Dermis microvascular lymphatic vessel endothelial cell (primary cell): ENCODE measurements at regions not wholly inside any gene's neighbourhood (a gene's known extent, or its start where the extent isn't known, plus 50 kb on each side); places are given as distances from the start of the nearest gene placed in this dataset.

ENCODE experiments used
- DNase-seq, 2 donors: peaks; one replicate each; pipeline versions ENCODE4 v3.0.0 to v3.0.0-alpha.2; 2010; ENCODE audit warnings: low read depth in 2 of 2

- no peak for DNase-seq
Measured at GRCh38 chr13:40275155-40275554, 391.3 kb downstream of the FOXO1 start.

GRCh38 chr13:40275636-40276035 lies 390.8 kb downstream of the FOXO1 start:
- no peak for DNase-seq

GRCh38 chr13:40283666-40284065 lies 382.8 kb downstream of the FOXO1 start:
- no peak for DNase-seq

GRCh38 chr13:40285634-40286033 lies 380.8 kb downstream of the FOXO1 start:
- no peak for DNase-seq

GRCh38 chr13:40287428-40287827 lies 379.0 kb downstream of the FOXO1 start:
- no peak for DNase-seq

GRCh38 chr13:40288259-40288658 lies 378.2 kb downstream of the FOXO1 start:
- DNase-seq = no peak

GRCh38 chr13:40290758-40291157 lies 375.7 kb downstream of the FOXO1 start:
- DNase-seq = no peak

- DNase-seq = no peak
Measured at GRCh38 chr13:40292108-40292507, 374.3 kb downstream of the FOXO1 start.

GRCh38 chr13:40292536-40292935 lies 373.9 kb downstream of the FOXO1 start:
- no peak for DNase-seq

- no peak for DNase-seq
Measured at GRCh38 chr13:40302351-40302750, 364.1 kb downstream of the FOXO1 start.

- DNase-seq = no peak
Measured at GRCh38 chr13:40304391-40304790, 362.1 kb downstream of the FOXO1 start.

- DNase-seq = no peak
Measured at GRCh38 chr13:40306817-40307216, 359.6 kb downstream of the FOXO1 start.

GRCh38 chr13:40309881-40310280 lies 356.6 kb downstream of the FOXO1 start:
- DNase-seq = no peak

- DNase-seq = no peak
Measured at GRCh38 chr13:40311356-40312101, 354.9 kb downstream of the FOXO1 start.

GRCh38 chr13:40313269-40314200 lies 352.9 kb downstream of the FOXO1 start:
- peak; percentile 96 to 99 for DNase-seq

- DNase-seq = peak; percentile 82 to 90
Measured at GRCh38 chr13:40315416-40316064, 350.9 kb downstream of the FOXO1 start.

GRCh38 chr13:40316301-40316700 lies 350.1 kb downstream of the FOXO1 start:
- DNase-seq = no peak

GRCh38 chr13:40317980-40318327 lies 348.5 kb downstream of the FOXO1 start:
- DNase-seq = no peak

- DNase-seq = peak in 1 of 2 donors; percentile 54
Measured at GRCh38 chr13:40318366-40318765, 348.1 kb downstream of the FOXO1 start.

- DNase-seq = no peak
Measured at GRCh38 chr13:40319699-40320579, 346.5 kb downstream of the FOXO1 start.

GRCh38 chr13:40328091-40328490 lies 338.4 kb downstream of the FOXO1 start:
- no peak for DNase-seq
